Esophagus squamous epithelium (tissue), 4 donors: ENCODE measurements at regions not wholly inside any gene's neighbourhood (a gene's known extent, or its start where the extent isn't known, plus 50 kb on each side); places are given as distances from the start of the nearest gene placed in this dataset.

Experiments
- POLR2A ChIP-seq, 4 donors: fragments of 450-650 bp; IDR thresholded peaks; one replicate each; pipeline ENCODE4 v1.6.1; 2017; ENCODE audit warnings: antibody characterized with exemption in 4 of 4, mild to moderate bottlenecking in 4 of 4, moderate library complexity in 3 of 4
- TF ChIP-seq, protein P1 (sequence below), 6 experiments: fragments of 450-650 bp in 4 of 6; fragments of 200-600 bp in 2 of 6; sonication (generic) in 2 of 6; IDR thresholded peaks; one replicate each; pipeline ENCODE4 v1.5.1; 2016 to 2019; ENCODE audit warnings: antibody characterized with exemption in 6 of 6, mild to moderate bottlenecking in 4 of 6, moderate library complexity in 4 of 6

DNA sequence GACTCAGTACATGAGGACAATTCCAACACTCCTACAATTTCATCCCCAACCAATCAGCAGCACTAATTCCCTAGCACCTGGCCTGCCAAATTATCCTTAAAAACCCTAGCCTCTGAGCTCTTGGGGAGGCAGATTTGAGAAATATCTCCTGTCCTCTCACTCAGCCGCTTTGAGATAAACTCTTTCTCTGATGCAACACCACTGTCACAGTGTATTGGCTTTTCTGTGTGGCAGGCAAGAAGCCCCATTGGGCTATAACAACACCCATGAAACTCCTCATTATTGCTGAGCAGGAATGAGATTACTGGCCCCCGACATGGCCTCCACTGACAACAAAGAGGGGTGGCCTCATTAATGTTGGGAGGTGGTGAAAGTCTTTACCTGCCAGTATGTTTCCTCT lies 515.5 kb downstream of the HACE1 start:
- TF ChIP-seq POLR2A (IDR thresholded peaks at IDR 0.05) = no peak
- TF ChIP-seq, protein P1, sequence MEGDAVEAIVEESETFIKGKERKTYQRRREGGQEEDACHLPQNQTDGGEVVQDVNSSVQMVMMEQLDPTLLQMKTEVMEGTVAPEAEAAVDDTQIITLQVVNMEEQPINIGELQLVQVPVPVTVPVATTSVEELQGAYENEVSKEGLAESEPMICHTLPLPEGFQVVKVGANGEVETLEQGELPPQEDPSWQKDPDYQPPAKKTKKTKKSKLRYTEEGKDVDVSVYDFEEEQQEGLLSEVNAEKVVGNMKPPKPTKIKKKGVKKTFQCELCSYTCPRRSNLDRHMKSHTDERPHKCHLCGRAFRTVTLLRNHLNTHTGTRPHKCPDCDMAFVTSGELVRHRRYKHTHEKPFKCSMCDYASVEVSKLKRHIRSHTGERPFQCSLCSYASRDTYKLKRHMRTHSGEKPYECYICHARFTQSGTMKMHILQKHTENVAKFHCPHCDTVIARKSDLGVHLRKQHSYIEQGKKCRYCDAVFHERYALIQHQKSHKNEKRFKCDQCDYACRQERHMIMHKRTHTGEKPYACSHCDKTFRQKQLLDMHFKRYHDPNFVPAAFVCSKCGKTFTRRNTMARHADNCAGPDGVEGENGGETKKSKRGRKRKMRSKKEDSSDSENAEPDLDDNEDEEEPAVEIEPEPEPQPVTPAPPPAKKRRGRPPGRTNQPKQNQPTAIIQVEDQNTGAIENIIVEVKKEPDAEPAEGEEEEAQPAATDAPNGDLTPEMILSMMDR (IDR thresholded peaks at IDR 0.05) = no peak
